ENCODE measurements at regions not wholly inside any gene's neighbourhood (a gene's known extent, or its start where the extent isn't known, plus 50 kb on each side); places are given as distances from the start of the nearest gene placed in this dataset.

DNA sequence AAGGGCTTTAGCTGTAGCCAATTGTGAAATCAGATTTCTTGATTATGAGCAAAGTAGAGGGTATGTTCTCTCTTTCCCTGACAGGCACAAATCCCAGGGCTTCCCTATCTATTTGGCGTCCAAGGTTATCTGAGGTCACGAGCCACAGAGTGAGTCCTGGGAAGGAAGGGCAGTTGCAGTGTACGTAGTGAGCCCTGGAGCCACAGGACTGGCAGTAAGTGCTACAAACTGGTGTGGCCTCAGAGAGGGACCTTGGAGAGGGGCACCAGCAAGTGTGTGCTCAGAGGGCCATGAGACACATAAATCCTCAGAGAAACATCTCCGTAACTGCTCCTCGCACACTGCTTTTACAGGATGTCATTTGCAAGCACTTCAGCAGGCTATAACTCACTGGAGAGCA lies 115.5 kb upstream of the SH3BP4 start:
- Histone ChIP-seq H3K9me3 (no peaks in the 10 kb centered on the region), H3K27ac (no peak overlapping the region), H3K4me3 (no peak overlapping the region), H3K36me3 (no peaks in the 10 kb centered on the region), H3K4me1 (replicated peaks) (no peaks in the 10 kb centered on the region), H3K27me3 (replicated peaks; ENCODE audit: insufficient read depth) (no peaks in the 10 kb centered on the region)
- 81% methylated on average over 5 of the region's 5 CpGs for WGBS
- TF ChIP-seq POLR2AphosphoS5 (IDR thresholded peaks at IDR 0.05) (no peak), POLR2A (IDR thresholded peaks at IDR 0.05) (no peak)
- TF ChIP-seq, protein P1, sequence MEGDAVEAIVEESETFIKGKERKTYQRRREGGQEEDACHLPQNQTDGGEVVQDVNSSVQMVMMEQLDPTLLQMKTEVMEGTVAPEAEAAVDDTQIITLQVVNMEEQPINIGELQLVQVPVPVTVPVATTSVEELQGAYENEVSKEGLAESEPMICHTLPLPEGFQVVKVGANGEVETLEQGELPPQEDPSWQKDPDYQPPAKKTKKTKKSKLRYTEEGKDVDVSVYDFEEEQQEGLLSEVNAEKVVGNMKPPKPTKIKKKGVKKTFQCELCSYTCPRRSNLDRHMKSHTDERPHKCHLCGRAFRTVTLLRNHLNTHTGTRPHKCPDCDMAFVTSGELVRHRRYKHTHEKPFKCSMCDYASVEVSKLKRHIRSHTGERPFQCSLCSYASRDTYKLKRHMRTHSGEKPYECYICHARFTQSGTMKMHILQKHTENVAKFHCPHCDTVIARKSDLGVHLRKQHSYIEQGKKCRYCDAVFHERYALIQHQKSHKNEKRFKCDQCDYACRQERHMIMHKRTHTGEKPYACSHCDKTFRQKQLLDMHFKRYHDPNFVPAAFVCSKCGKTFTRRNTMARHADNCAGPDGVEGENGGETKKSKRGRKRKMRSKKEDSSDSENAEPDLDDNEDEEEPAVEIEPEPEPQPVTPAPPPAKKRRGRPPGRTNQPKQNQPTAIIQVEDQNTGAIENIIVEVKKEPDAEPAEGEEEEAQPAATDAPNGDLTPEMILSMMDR (IDR thresholded peaks at IDR 0.05), result no peak
- no peak for DNase-seq (ENCODE audit: low spot score)
- intact Hi-C loops (cut with DNase I), result no loop called here

DNA sequence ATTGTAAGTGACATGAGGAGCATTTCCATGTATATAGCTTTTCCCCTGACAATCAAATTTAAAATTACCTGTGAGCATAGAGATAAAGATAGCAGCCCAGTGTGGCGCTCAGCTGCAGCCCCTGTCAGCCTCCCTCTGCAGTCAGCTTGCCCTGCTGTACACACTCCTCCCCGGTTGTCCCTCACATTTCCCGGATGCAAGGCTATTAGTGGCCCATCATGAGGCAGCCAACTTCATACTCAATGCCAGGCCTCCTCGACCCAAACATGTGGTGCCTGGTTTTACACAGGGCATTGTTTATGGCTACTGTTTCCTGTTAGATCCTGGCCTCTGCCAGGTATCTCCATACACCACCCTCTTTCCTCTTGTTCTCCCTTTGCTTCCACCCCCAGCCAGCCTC lies 116.1 kb upstream of the SH3BP4 start:
- H3K4me1 ChIP-seq (replicated peaks), result no peaks in the 10 kb centered on the region
- H3K36me3 ChIP-seq, result no peaks in the 10 kb centered on the region
- H3K27me3 ChIP-seq (replicated peaks; ENCODE audit: insufficient read depth), result no peaks in the 10 kb centered on the region
- intact Hi-C loops (cut with DNase I), result no loop called here
- no peaks in the 10 kb centered on the region for H3K9me3 ChIP-seq
- H3K4me3 ChIP-seq, result no peak overlapping the region
- TF ChIP-seq POLR2AphosphoS5 (IDR thresholded peaks at IDR 0.05) (no peak), POLR2A (IDR thresholded peaks at IDR 0.05) (no peak)
- TF ChIP-seq, protein P1 (IDR thresholded peaks at IDR 0.05), result no peak
- WGBS, result 74% methylated on average over 4 of the region's 4 CpGs
- DNase-seq (ENCODE audit: low spot score), result no peak
- H3K27ac ChIP-seq, result no peak overlapping the region

DNA sequence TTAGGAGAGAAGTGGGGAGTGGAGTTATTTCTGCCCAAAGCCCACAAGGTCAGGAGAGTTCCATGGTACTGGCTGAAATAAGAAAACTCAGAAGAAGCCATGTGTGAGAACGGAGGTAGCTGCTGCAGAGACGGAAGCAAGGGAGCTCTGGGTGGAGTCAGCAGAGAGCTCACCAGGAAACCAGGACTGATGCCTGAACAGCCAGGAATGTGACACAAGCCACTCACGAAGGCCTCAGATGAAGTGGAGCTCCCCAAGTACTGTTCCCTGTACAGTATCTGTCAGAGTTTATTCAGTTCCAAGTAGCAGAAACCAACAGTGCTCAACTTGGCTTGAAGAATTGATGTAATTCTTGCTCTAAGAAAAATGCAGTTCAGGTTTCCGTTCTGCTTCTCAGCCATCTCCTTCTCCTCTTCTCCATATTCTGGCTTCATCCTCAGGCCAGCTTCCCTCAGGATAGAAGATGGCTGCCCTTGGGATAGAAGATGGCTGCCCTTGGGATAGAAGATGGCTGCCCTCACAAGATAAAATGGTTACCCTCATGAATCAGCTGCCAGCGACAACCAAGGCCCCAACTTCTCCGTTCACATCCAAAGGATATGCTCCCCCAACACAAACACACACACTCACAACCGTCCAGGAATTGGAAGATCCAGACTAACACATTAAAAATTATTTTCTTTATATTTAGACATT lies 117.4 kb upstream of the SH3BP4 start:
- TF ChIP-seq POLR2AphosphoS5 (IDR thresholded peaks at IDR 0.05) (no peak), POLR2A (IDR thresholded peaks at IDR 0.05) (no peak)
- TF ChIP-seq, protein P1 (IDR thresholded peaks at IDR 0.05), result no peak
- Histone ChIP-seq H3K36me3 (no peaks in the 10 kb centered on the region), H3K4me3 (no peak overlapping the region), H3K4me1 (replicated peaks) (no peaks in the 10 kb centered on the region), H3K27ac (no peak overlapping the region), H3K9me3 (no peaks in the 10 kb centered on the region), H3K27me3 (replicated peaks; ENCODE audit: insufficient read depth) (no peaks in the 10 kb centered on the region)
- DNase-seq (ENCODE audit: low spot score), result no peak
- 95% methylated on average over 7 of the region's 7 CpGs for WGBS
- intact Hi-C loops (cut with DNase I), result no loop called here

DNA sequence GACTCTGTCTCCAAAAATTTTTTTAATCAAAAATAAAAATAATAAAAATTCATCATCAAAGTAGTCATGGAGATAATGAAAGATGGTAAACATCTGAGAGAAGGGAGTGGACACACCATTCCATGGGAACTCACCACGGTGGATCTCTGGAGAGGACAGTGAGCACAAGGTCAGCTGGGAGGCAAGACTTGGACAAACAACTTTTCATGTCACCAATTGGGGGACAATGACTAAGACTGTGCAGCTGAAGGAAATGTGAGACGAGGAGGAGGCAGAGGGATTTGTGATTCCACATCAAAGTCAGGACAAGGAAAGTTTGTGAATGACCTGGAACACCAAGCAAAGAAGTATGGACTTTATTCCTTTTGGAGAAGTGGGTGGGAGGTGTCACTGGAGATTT lies 121.0 kb upstream of the SH3BP4 start:
- Histone ChIP-seq H3K4me1 (replicated peaks) (no peaks in the 10 kb centered on the region), H3K27ac (no peak overlapping the region), H3K36me3 (no peaks in the 10 kb centered on the region), H3K9me3 (no peaks in the 10 kb centered on the region), H3K4me3 (no peak overlapping the region), H3K27me3 (replicated peaks; ENCODE audit: insufficient read depth) (no peaks in the 10 kb centered on the region)
- 84% methylated on average over 2 of the region's 2 CpGs for whole genome bisulfite sequencing
- TF ChIP-seq, protein P1 (IDR thresholded peaks at IDR 0.05), result no peak
- TF ChIP-seq POLR2A (IDR thresholded peaks at IDR 0.05) (no peak), POLR2AphosphoS5 (IDR thresholded peaks at IDR 0.05) (no peak)
- no peak for DNase-seq (ENCODE audit: low spot score)
- intact Hi-C loops (cut with DNase I), result no loop called here

DNA sequence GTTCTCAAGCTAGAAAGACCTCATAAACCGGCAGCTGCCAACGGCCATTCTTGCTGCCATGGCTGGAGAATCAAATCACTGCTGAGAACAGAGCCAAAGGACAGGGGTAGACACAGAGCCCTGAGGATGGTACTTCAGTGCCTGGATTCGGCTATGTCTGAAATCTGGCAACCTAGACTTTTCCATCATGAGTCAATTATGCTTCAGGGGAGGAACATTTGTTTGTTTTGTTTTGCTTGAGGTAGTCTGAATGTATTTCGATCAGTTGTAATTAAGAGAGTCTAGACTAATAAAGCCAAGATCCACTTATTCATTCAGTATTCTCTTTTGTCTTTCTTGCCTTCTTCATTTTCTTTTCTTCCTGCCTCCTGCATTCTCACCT lies 122.8 kb upstream of the SH3BP4 start:
- H3K4me1 ChIP-seq (replicated peaks), result no peaks in the 10 kb centered on the region
- no peaks in the 10 kb centered on the region for H3K36me3 ChIP-seq
- WGBS, result 55% methylated on average over 4 of the region's 4 CpGs
- no peak for DNase-seq (ENCODE audit: low spot score)
- H3K9me3 ChIP-seq, result no peaks in the 10 kb centered on the region
- no peak overlapping the region for H3K27ac ChIP-seq
- no peak overlapping the region for H3K4me3 ChIP-seq
- TF ChIP-seq POLR2A (IDR thresholded peaks at IDR 0.05) (no peak), POLR2AphosphoS5 (IDR thresholded peaks at IDR 0.05) (no peak)
- TF ChIP-seq, protein P1 (IDR thresholded peaks at IDR 0.05), result no peak
- intact Hi-C loops (cut with DNase I), result no loop called here
- no peaks in the 10 kb centered on the region for H3K27me3 ChIP-seq (replicated peaks; ENCODE audit: insufficient read depth)
